ENCODE measurements at regions not wholly inside any gene's neighbourhood (a gene's known extent, or its start where the extent isn't known, plus 50 kb on each side); places are given as distances from the start of the nearest gene placed in this dataset.

DNA sequence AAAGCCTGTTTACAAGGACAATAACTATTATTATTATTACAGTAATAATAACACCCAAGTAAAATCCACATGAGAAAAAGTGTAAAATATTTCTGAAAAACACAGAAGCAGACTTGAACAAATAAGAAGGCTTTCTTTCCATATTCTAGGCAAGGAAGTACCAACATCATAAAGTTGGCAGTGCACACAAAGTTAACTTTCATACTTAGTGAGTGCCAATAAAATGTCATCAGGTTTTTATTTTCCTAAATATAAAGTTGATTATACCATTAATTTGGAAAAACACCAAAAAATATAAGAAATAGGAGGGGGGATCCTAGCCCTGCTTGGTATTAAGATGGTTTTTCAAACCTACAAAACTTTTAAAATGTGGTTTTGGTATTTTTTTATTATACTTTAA, 161.4 kb downstream of the PRELID2 start:
- no peak for ATAC-seq

DNA sequence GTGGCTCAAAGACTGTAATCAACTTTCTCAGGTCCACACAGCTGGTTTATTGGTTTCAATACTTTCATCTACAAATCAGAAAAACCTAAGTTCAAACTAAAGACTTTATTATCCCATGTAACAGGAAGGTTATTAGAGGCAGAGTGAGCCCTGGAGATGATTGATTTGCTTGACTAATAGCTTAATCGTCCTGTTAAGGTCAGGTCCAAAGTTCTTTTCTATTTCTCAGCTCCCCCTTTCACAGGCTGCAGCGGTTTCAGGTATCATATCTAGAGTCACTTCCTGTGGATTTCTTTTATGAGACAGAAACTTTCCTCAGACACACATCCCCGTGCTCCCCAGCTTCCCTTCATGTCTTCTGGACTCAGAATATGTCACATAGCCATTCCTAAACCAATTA, 166.4 kb downstream of the PRELID2 start:
- no peak for ATAC-seq
- TF ChIP-seq ZFP3 (CRISPR knock-in tag; IDR thresholded peaks at IDR 0.05) = no peak
- no peak for TF ChIP-seq TOX (CRISPR knock-in tag; IDR thresholded peaks at IDR 0.05; ENCODE audit: borderline replicate concordance)
- no peak for TF ChIP-seq ZNF70 (CRISPR knock-in tag; IDR thresholded peaks at IDR 0.05)
- no peak for TF ChIP-seq ZNF8 (CRISPR knock-in tag; IDR thresholded peaks at IDR 0.05)
- TF ChIP-seq, protein P1, sequence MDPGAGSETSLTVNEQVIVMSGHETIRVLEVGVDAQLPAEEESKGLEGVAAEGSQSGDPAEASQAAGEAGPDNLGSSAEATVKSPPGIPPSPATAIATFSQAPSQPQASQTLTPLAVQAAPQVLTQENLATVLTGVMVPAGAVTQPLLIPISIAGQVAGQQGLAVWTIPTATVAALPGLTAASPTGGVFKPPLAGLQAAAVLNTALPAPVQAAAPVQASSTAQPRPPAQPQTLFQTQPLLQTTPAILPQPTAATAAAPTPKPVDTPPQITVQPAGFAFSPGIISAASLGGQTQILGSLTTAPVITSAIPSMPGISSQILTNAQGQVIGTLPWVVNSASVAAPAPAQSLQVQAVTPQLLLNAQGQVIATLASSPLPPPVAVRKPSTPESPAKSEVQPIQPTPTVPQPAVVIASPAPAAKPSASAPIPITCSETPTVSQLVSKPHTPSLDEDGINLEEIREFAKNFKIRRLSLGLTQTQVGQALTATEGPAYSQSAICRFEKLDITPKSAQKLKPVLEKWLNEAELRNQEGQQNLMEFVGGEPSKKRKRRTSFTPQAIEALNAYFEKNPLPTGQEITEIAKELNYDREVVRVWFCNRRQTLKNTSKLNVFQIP (CRISPR knock-in tag; IDR thresholded peaks at IDR 0.05; ENCODE audit: borderline replicate concordance, low read depth) = no peak
- TF ChIP-seq ZFP30 (CRISPR knock-in tag; IDR thresholded peaks at IDR 0.05) = no peak
- TF ChIP-seq, protein P2, sequence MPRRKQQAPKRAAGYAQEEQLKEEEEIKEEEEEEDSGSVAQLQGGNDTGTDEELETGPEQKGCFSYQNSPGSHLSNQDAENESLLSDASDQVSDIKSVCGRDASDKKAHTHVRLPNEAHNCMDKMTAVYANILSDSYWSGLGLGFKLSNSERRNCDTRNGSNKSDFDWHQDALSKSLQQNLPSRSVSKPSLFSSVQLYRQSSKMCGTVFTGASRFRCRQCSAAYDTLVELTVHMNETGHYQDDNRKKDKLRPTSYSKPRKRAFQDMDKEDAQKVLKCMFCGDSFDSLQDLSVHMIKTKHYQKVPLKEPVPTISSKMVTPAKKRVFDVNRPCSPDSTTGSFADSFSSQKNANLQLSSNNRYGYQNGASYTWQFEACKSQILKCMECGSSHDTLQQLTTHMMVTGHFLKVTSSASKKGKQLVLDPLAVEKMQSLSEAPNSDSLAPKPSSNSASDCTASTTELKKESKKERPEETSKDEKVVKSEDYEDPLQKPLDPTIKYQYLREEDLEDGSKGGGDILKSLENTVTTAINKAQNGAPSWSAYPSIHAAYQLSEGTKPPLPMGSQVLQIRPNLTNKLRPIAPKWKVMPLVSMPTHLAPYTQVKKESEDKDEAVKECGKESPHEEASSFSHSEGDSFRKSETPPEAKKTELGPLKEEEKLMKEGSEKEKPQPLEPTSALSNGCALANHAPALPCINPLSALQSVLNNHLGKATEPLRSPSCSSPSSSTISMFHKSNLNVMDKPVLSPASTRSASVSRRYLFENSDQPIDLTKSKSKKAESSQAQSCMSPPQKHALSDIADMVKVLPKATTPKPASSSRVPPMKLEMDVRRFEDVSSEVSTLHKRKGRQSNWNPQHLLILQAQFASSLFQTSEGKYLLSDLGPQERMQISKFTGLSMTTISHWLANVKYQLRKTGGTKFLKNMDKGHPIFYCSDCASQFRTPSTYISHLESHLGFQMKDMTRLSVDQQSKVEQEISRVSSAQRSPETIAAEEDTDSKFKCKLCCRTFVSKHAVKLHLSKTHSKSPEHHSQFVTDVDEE (CRISPR knock-in tag; IDR thresholded peaks at IDR 0.05) = no peak
- no peak for TF ChIP-seq ZC3H10 (CRISPR knock-in tag; IDR thresholded peaks at IDR 0.05)
- TF ChIP-seq, protein P3, sequence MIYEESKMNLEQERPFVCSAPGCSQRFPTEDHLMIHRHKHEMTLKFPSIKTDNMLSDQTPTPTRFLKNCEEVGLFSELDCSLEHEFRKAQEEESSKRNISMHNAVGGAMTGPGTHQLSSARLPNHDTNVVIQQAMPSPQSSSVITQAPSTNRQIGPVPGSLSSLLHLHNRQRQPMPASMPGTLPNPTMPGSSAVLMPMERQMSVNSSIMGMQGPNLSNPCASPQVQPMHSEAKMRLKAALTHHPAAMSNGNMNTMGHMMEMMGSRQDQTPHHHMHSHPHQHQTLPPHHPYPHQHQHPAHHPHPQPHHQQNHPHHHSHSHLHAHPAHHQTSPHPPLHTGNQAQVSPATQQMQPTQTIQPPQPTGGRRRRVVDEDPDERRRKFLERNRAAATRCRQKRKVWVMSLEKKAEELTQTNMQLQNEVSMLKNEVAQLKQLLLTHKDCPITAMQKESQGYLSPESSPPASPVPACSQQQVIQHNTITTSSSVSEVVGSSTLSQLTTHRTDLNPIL (CRISPR knock-in tag; IDR thresholded peaks at IDR 0.05; ENCODE audit: low read depth) = no peak
- TF ChIP-seq RARB (CRISPR knock-in tag; IDR thresholded peaks at IDR 0.05) = no peak
- no peak for TF ChIP-seq PPARA (CRISPR knock-in tag; IDR thresholded peaks at IDR 0.05; ENCODE audit: borderline replicate concordance)
- no peak for TF ChIP-seq ZNF565 (CRISPR knock-in tag; conservative IDR thresholded peaks at IDR 0.05; ENCODE audit: low read depth)
- TF ChIP-seq SNAI2 (CRISPR knock-in tag; IDR thresholded peaks at IDR 0.05) = no peak
- no peak for TF ChIP-seq OSR1 (CRISPR knock-in tag; IDR thresholded peaks at IDR 0.05)
- TF ChIP-seq TCF4 (CRISPR knock-in tag; IDR thresholded peaks at IDR 0.05; ENCODE audit: borderline replicate concordance) = no peak
- no peak for TF ChIP-seq GLIS3 (CRISPR knock-in tag; IDR thresholded peaks at IDR 0.05)

More for the DNA sequence above, 161.4 kb downstream of the PRELID2 start:
- no peak for TF ChIP-seq ZFP3 (CRISPR knock-in tag; IDR thresholded peaks at IDR 0.05)
- TF ChIP-seq ZNF565 (CRISPR knock-in tag; conservative IDR thresholded peaks at IDR 0.05; ENCODE audit: low read depth) = no peak
- TF ChIP-seq ZC3H10 (CRISPR knock-in tag; IDR thresholded peaks at IDR 0.05) = no peak
- TF ChIP-seq ZNF8 (CRISPR knock-in tag; IDR thresholded peaks at IDR 0.05) = no peak
- no peak for TF ChIP-seq CSDC2 (CRISPR knock-in tag; IDR thresholded peaks at IDR 0.05)
- TF ChIP-seq ZNF70 (CRISPR knock-in tag; IDR thresholded peaks at IDR 0.05) = no peak
- no peak for TF ChIP-seq PPARA (CRISPR knock-in tag; IDR thresholded peaks at IDR 0.05; ENCODE audit: borderline replicate concordance)

DNA sequence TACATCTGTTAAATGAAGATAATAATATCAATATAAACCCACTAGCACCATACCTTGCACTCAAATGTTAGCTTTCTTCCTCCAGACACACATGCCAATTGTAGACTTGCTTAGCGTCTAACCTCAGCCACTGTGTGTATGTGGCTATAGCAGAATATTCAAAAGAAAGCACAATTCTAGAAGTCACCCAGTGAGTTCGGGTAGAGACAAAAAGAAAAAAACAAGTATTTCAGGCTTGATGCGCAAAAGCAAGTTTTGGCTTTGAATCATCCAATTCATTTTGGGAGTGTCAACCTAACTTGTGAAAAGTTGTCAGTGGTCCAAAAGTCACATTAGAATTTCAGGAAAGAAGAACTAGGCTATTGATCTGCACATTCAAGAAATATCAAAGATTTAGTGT, 167.4 kb downstream of the PRELID2 start:
- no peak for TF ChIP-seq ZNF565 (CRISPR knock-in tag; conservative IDR thresholded peaks at IDR 0.05; ENCODE audit: low read depth)
- TF ChIP-seq OSR1 (CRISPR knock-in tag; IDR thresholded peaks at IDR 0.05) = no peak
- TF ChIP-seq, protein P4, sequence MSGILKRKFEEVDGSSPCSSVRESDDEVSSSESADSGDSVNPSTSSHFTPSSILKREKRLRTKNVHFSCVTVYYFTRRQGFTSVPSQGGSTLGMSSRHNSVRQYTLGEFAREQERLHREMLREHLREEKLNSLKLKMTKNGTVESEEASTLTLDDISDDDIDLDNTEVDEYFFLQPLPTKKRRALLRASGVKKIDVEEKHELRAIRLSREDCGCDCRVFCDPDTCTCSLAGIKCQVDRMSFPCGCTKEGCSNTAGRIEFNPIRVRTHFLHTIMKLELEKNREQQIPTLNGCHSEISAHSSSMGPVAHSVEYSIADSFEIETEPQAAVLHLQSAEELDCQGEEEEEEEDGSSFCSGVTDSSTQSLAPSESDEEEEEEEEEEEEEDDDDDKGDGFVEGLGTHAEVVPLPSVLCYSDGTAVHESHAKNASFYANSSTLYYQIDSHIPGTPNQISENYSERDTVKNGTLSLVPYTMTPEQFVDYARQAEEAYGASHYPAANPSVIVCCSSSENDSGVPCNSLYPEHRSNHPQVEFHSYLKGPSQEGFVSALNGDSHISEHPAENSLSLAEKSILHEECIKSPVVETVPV (CRISPR knock-in tag; IDR thresholded peaks at IDR 0.05) = no peak
- no peak for TF ChIP-seq ZFP3 (CRISPR knock-in tag; IDR thresholded peaks at IDR 0.05)
- TF ChIP-seq, protein P3 (CRISPR knock-in tag; IDR thresholded peaks at IDR 0.05; ENCODE audit: low read depth) = no peak
- TF ChIP-seq SNAI2 (CRISPR knock-in tag; IDR thresholded peaks at IDR 0.05) = no peak
- TF ChIP-seq, protein P1 (CRISPR knock-in tag; IDR thresholded peaks at IDR 0.05; ENCODE audit: borderline replicate concordance, low read depth) = no peak
- no peak for TF ChIP-seq ESRRG (CRISPR knock-in tag; IDR thresholded peaks at IDR 0.05)
- TF ChIP-seq ZC3H10 (CRISPR knock-in tag; IDR thresholded peaks at IDR 0.05) = no peak
- no peak for TF ChIP-seq TCF4 (CRISPR knock-in tag; IDR thresholded peaks at IDR 0.05; ENCODE audit: borderline replicate concordance)
- TF ChIP-seq TOX (CRISPR knock-in tag; IDR thresholded peaks at IDR 0.05; ENCODE audit: borderline replicate concordance) = no peak
- no peak for ATAC-seq
